Progenitor cell of endocrine pancreas (in vitro differentiated cells): ENCODE measurements at regions not wholly inside any gene's neighbourhood (a gene's known extent, or its start where the extent isn't known, plus 50 kb on each side); places are given as distances from the start of the nearest gene placed in this dataset.
"Not testable (repeated sequence)": the region's sequence is repeated elsewhere in the genome, so short reads cannot be mapped to it uniquely, and the experiment has no call there.

ENCODE experiments used
- DNase-seq: peaks from one replicate; pipeline ENCODE4 v3.0.0; 2021; ENCODE audit warnings: low spot score; ENCODE audit not compliant: unreplicated experiment
- H3K27ac Mint-ChIP-seq: 2 replicates; pipeline ENCODE4 v1.8.0; 2021; ENCODE audit warnings: mild to moderate bottlenecking, moderate library complexity, mixed read lengths
- H3K27me3 Mint-ChIP-seq: 2 replicates; pipeline ENCODE4 v1.8.0; 2021; ENCODE audit warnings: mixed read lengths
- H3K36me3 Mint-ChIP-seq: 2 replicates; pipeline ENCODE4 v1.8.0; 2022; ENCODE audit warnings: mixed read lengths; ENCODE audit not compliant: insufficient read depth
- H3K4me1 Mint-ChIP-seq: 2 replicates; pipeline ENCODE4 v1.8.0; 2021; ENCODE audit warnings: low read depth, mixed read lengths
- H3K4me3 Mint-ChIP-seq: 2 replicates; pipeline ENCODE4 v1.8.0; 2021; ENCODE audit warnings: low read depth, mild to moderate bottlenecking, moderate library complexity, mixed read lengths
- H3K9me3 Mint-ChIP-seq: 2 replicates; pipeline ENCODE4 v1.8.0; 2021; ENCODE audit warnings: low read depth, mixed read lengths
- CTCF ChIP-seq: fragments of 200-600 bp; sonication (generic); IDR thresholded peaks from one replicate; pipeline ENCODE4 v1.5.0; 2021; ENCODE audit warnings: antibody characterized with exemption, mild to moderate bottlenecking; ENCODE audit not compliant: unreplicated experiment

- no peak overlapping the region for H3K27ac Mint-ChIP-seq
- no peaks in the 10 kb centered on the region for H3K27me3 Mint-ChIP-seq
These were observed 179.8 kb upstream of the NRXN3 start for GRCh38 chr14:77990337-77990736.

GRCh38 chr14:77991128-77991772, 178.9 kb upstream of the NRXN3 start:
- peak; percentile 22 for TF ChIP-seq CTCF
- no peak overlapping the region for H3K27ac Mint-ChIP-seq
- H3K27me3 Mint-ChIP-seq, result no peaks in the 10 kb centered on the region
- H3K4me3 Mint-ChIP-seq, result no peak overlapping the region
- H3K9me3 Mint-ChIP-seq, result peaks cover 2% of the 10 kb centered on the region
- H3K36me3 Mint-ChIP-seq, result no peaks in the 10 kb centered on the region
- DNase-seq, result no peak
- H3K4me1 Mint-ChIP-seq, result no peaks in the 10 kb centered on the region

More at GRCh38 chr14:77990337-77990736, 179.8 kb upstream of the NRXN3 start:
- DNase-seq, result no peak
- Mint-ChIP-seq H3K4me1 (no peaks in the 10 kb centered on the region), H3K9me3 (no peaks in the 10 kb centered on the region), H3K36me3 (no peaks in the 10 kb centered on the region), H3K4me3 (no peak overlapping the region)
- TF ChIP-seq CTCF, result no peak

GRCh38 chr14:78005325-78005724, 164.8 kb upstream of the NRXN3 start:
- no peak for DNase-seq
- Mint-ChIP-seq H3K4me1 (no peaks in the 10 kb centered on the region), H3K27me3 (peaks cover 8% of the 10 kb centered on the region), H3K27ac (no peak overlapping the region), H3K4me3 (no peak overlapping the region), H3K36me3 (peaks cover 4% of the 10 kb centered on the region), H3K9me3 (peaks cover 20% of the 10 kb centered on the region)
- TF ChIP-seq CTCF, result no peak

GRCh38 chr14:78007160-78007559, 163.0 kb upstream of the NRXN3 start:
- no peak for DNase-seq
- Mint-ChIP-seq H3K27ac (no peak overlapping the region), H3K27me3 (peaks cover 8% of the 10 kb centered on the region), H3K36me3 (peaks cover 4% of the 10 kb centered on the region), H3K4me3 (no peak overlapping the region), H3K4me1 (no peaks in the 10 kb centered on the region), H3K9me3 (peaks cover 9% of the 10 kb centered on the region)
- TF ChIP-seq CTCF, result no peak

GRCh38 chr14:78010688-78011087, 159.5 kb upstream of the NRXN3 start:
- no peak for DNase-seq
- no peaks in the 10 kb centered on the region for H3K36me3 Mint-ChIP-seq
- H3K4me3 Mint-ChIP-seq, result no peak overlapping the region
- no peaks in the 10 kb centered on the region for H3K4me1 Mint-ChIP-seq
- H3K9me3 Mint-ChIP-seq, result peaks cover 8% of the 10 kb centered on the region
- H3K27me3 Mint-ChIP-seq, result peaks cover 15% of the 10 kb centered on the region
- no peak for TF ChIP-seq CTCF
- H3K27ac Mint-ChIP-seq, result no peak overlapping the region

- not testable (repeated sequence) for H3K4me1 Mint-ChIP-seq, H3K27ac Mint-ChIP-seq, H3K9me3 Mint-ChIP-seq, H3K36me3 Mint-ChIP-seq, DNase-seq, H3K4me3 Mint-ChIP-seq
- peaks cover 13% of the 10 kb centered on the region for H3K27me3 Mint-ChIP-seq
These were observed 156.3 kb upstream of the NRXN3 start for GRCh38 chr14:78013911-78014310.
